GM12878 (cell line): ENCODE measurements at regions not wholly inside any gene's neighbourhood (a gene's known extent, or its start where the extent isn't known, plus 50 kb on each side); places are given as distances from the start of the nearest gene placed in this dataset.

Experiments
- ATAC-seq: fragments of 200-7000 bp; cut with Tn5 transposase; 3 replicates; pipeline ENCODE4 v1.9.1; 2020; ENCODE audit warnings: mild to moderate bottlenecking, moderate library complexity
- BruUV-seq: library from RNA; stranded (reverse); fragments of 400-500 nt; replicated peaks from 2 replicates; lab custom pipeline; 2021; lab: Mats Ljungman, UMichigan
- CTCF ChIA-PET: fragments of 300-600 bp; sonication (Branson Sonifier 250); formaldehyde crosslinking; extraction: SDS; loops from one replicate; lab custom pipeline; 2021; ENCODE audit warnings: inconsistent platforms; lab: Yijun Ruan, JAX
- POLR2A ChIA-PET: fragments of 350-600 bp; formaldehyde crosslinking; extraction: SDS; loops from one replicate; lab custom pipeline; 2021; ENCODE audit warnings: inconsistent platforms; lab: Charles Lee
- RAD21 ChIA-PET: fragments of 300-600 bp; sonication (Branson Sonifier 250); formaldehyde crosslinking; loops from one replicate; lab custom pipeline; 2023; ENCODE audit warnings: antibody characterized with exemption; ENCODE audit not compliant: unreplicated experiment; lab: Charles Lee
- SMC1A ChIA-PET: fragments of 300-600 bp; sonication (Branson Sonifier 250); formaldehyde crosslinking; loops from one replicate; lab custom pipeline; 2023; ENCODE audit not compliant: unreplicated experiment, uncharacterized antibody; lab: Charles Lee
- DNase-seq: peaks from one replicate; pipeline ENCODE4 v3.0.0-alpha.2; 2011; ENCODE audit warnings: low read depth, low spot score
- FAIRE-seq: peaks from 3 replicates; lab custom pipeline; 2011; peaks lifted over from hg19 to GRCh38; lab: Jason Lieb, UNC
- H2AFZ ChIP-seq: 2 replicates; pipeline ENCODE4 v1.6.0; 2011; ENCODE audit warnings: low read depth, low read length, control low read depth; ENCODE audit not compliant: control insufficient read depth
- H3K27ac ChIP-seq: 2 replicates; pipeline ENCODE4 v1.5.1; 2011; ENCODE audit warnings: control low read depth; ENCODE audit not compliant: control insufficient read depth, insufficient read depth
- H3K27me3 ChIP-seq, 2 experiments: replicated peaks in 1 of 2; 2 replicates each; pipeline versions ENCODE4 v1.6.0 to v1.6.1; 2011; ENCODE audit warnings: low read length in 1 of 2; ENCODE audit not compliant: control insufficient read depth in 2 of 2, insufficient read depth in 2 of 2
- H3K36me3 ChIP-seq, 2 experiments: 2 replicates each; pipeline ENCODE4 v1.5.1; 2011; ENCODE audit warnings: low read length in 1 of 2; ENCODE audit not compliant: control insufficient read depth in 2 of 2, insufficient read depth in 2 of 2
- H3K4me1 ChIP-seq: 2 replicates; pipeline ENCODE4 v1.6.1; 2011; ENCODE audit warnings: mild to moderate bottlenecking, low read length, moderate library complexity, mixed read lengths; ENCODE audit not compliant: control insufficient read depth, insufficient read depth
- H3K4me2 ChIP-seq: 2 replicates; pipeline ENCODE4 v1.6.0; 2011; ENCODE audit warnings: control low read depth; ENCODE audit not compliant: control insufficient read depth, insufficient read depth
- H3K4me3 ChIP-seq: fragments of 200-600 bp; sonication (generic); 2 replicates; pipeline ENCODE4 v1.5.1; 2016
- H3K79me2 ChIP-seq: 2 replicates; pipeline ENCODE4 v1.6.0; 2011; ENCODE audit warnings: low read length; ENCODE audit not compliant: control insufficient read depth, insufficient read depth
- H3K9ac ChIP-seq: 2 replicates; pipeline ENCODE4 v1.8.0; 2011; ENCODE audit warnings: low read length, control low read depth, mixed read lengths; ENCODE audit not compliant: control insufficient read depth, insufficient read depth
- H3K9me3 ChIP-seq: replicated peaks from 3 replicates; pipeline ENCODE4 v1.5.1; 2011; ENCODE audit warnings: mild to moderate bottlenecking, low read length; ENCODE audit not compliant: control insufficient read depth, insufficient read depth
- H4K20me1 ChIP-seq: 2 replicates; pipeline ENCODE4 v1.6.0; 2011; ENCODE audit not compliant: control insufficient read depth, insufficient read depth
- BHLHE40 ChIP-seq, 2 experiments: fragments of 450-650 bp in 1 of 2; IDR thresholded peaks; 2 replicates each; pipeline ENCODE4 v1.6.1; 2011 to 2017; ENCODE audit warnings: low read depth in 2 of 2, borderline replicate concordance in 1 of 2, improper control_type of control experiment in 1 of 2, low read length in 1 of 2, mild to moderate bottlenecking in 1 of 2
- CHD1 ChIP-seq: IDR thresholded peaks from 2 replicates; pipeline ENCODE4 v1.6.1; 2012; ENCODE audit warnings: low read depth, low read length, improper control_type of control experiment
- IKZF1 ChIP-seq: fragments of 450-650 bp; conservative IDR thresholded peaks from 2 replicates; pipeline ENCODE4 v1.6.1; 2017; ENCODE audit warnings: antibody characterized with exemption, mild to moderate bottlenecking
- JUNB ChIP-seq: IDR thresholded peaks from 2 replicates; pipeline ENCODE4 v1.6.1; 2016; ENCODE audit warnings: antibody characterized with exemption, mild to moderate bottlenecking
- MEF2A ChIP-seq: IDR thresholded peaks from 2 replicates; pipeline ENCODE4 v1.6.1; 2011; ENCODE audit warnings: low read depth, mild to moderate bottlenecking, low read length, moderate library complexity; ENCODE audit not compliant: insufficient read depth
- NR2F1 ChIP-seq: fragments of 450-650 bp; conservative IDR thresholded peaks from 2 replicates; pipeline ENCODE4 v1.6.1; 2017; ENCODE audit warnings: mild to moderate bottlenecking
- PAX5 ChIP-seq: IDR thresholded peaks from 2 replicates; pipeline ENCODE4 v1.6.1; 2011; ENCODE audit warnings: low read depth, low read length, borderline replicate concordance
- POU2F2 ChIP-seq: IDR thresholded peaks from 3 replicates; pipeline ENCODE4 v1.6.1; 2011; ENCODE audit warnings: low read depth, mild to moderate bottlenecking, low read length, borderline replicate concordance
- RAD21 ChIP-seq: IDR thresholded peaks from 2 replicates; pipeline ENCODE4 v1.6.1; 2011; ENCODE audit warnings: mild to moderate bottlenecking, low read depth, low read length, moderate library complexity; ENCODE audit not compliant: insufficient read depth
- SRF ChIP-seq, 2 experiments: IDR thresholded peaks; 2 replicates each; pipeline ENCODE4 v1.6.1; 2011; ENCODE audit warnings: low read depth in 2 of 2, low read length in 2 of 2, mild to moderate bottlenecking in 1 of 2, moderate library complexity in 1 of 2
- STAT1 ChIP-seq: fragments of 450-650 bp; conservative IDR thresholded peaks from 2 replicates; pipeline ENCODE4 v1.6.1; 2014; ENCODE audit warnings: antibody characterized with exemption, mild to moderate bottlenecking
- ZBED1 ChIP-seq: IDR thresholded peaks from 2 replicates; pipeline ENCODE4 v1.6.1; 2016; ENCODE audit warnings: borderline replicate concordance
- WGBS: methylation state at CpG from one replicate; pipeline ENCODE4 v1.1.6; 2016; ENCODE audit warnings: low lambda C conversion rate; ENCODE audit not compliant: insufficient replicate concordance, insufficient coverage; ENCODE audit errors: missing lambda C conversion rate; 5-methylcytosine and 5-hydroxymethylcytosine counted together
- in situ Hi-C: fragments of 300-500 bp; cut with MboI; formaldehyde crosslinking; loops from 9 replicates; pipeline ENCODE4 v1.14.3; 2018; ENCODE audit warnings: mixed read lengths
- intact Hi-C: fragments of 100-400 bp; cut with micrococcal nuclease; formaldehyde crosslinking; loops from one replicate; pipeline ENCODE4 v1.14.2; 2022; ENCODE audit not compliant: unreplicated experiment
- TF ChIP-seq, protein P1 (sequence below): fragments of 450-650 bp; IDR thresholded peaks from 2 replicates; pipeline ENCODE4 v1.6.1; 2017; ENCODE audit warnings: mild to moderate bottlenecking, moderate library complexity
- TF ChIP-seq, protein P2 (sequence below): fragments of 450-650 bp; formaldehyde crosslinking; IDR thresholded peaks from 2 replicates; pipeline ENCODE4 v1.5.0; 2022; ENCODE audit warnings: mild to moderate bottlenecking, missing genetic modification characterization

DNA sequence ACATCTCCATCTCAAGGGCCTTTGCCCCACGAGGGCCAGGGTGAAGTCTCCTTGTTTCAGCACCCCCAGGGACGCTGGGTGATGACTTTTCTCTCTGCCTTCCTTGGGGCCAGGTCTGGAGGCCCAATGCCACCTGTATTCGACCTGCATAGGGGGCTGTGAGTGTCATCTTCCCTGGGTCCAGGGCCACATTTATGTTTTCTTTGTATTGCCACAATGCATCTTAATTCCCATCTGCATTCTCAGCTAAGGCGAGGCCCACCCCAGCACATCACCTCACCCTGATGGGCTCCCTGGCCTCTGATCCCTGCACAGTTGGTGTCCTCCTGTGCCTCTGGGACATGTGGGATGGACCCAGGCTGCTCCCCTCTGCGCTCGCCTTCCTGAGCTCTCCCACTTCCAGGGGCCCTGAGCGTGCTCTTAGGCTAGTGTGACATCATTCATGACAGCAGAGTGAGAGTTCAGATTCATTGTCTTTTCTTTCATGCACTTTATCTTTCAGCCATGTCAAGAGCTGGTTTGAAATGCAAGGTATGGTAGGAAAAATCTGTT, 122.0 kb upstream of the COPS8 start:
- SMC1A ChIA-PET: no interaction called here
- no peak for FAIRE-seq

More for the DNA sequence above, 122.0 kb upstream of the COPS8 start:
- ChIA-PET RAD21 (no interaction called here), CTCF (interaction anchor here (1.0 kb wide), 1 partner anchor 14 kb away, joined by 3 read pairs; no protein-coding TSS in a partner anchor), POLR2A (no interaction called here)
- Histone ChIP-seq H3K9me3 (no peaks in the 10 kb centered on the region), H3K36me3 (no peaks in the 10 kb centered on the region), H3K4me2 (no peak overlapping the region), H3K79me2 (no peaks in the 10 kb centered on the region), H3K9ac (no peak overlapping the region), H3K4me3 (no peak overlapping the region), H3K27me3 (peaks cover 0 to 4% of the 10 kb centered on the region in 2 experiments; a peak in 1 of 4 replicates), H3K4me1 (no peaks in the 10 kb centered on the region), H3K27ac (no peak overlapping the region), H4K20me1 (no peaks in the 10 kb centered on the region), H2AFZ (no peak overlapping the region)
- in situ Hi-C loops: no loop called here
- no TSS peak for BruUV-seq
- ATAC-seq: no peak
- no peak for DNase-seq
- intact Hi-C loops: no loop called here
- WGBS: 9% methylated on average over 7 of the region's 7 CpGs
- TF ChIP-seq POU2F2: no peak
- TF ChIP-seq STAT1: no peak
- TF ChIP-seq, protein P1, sequence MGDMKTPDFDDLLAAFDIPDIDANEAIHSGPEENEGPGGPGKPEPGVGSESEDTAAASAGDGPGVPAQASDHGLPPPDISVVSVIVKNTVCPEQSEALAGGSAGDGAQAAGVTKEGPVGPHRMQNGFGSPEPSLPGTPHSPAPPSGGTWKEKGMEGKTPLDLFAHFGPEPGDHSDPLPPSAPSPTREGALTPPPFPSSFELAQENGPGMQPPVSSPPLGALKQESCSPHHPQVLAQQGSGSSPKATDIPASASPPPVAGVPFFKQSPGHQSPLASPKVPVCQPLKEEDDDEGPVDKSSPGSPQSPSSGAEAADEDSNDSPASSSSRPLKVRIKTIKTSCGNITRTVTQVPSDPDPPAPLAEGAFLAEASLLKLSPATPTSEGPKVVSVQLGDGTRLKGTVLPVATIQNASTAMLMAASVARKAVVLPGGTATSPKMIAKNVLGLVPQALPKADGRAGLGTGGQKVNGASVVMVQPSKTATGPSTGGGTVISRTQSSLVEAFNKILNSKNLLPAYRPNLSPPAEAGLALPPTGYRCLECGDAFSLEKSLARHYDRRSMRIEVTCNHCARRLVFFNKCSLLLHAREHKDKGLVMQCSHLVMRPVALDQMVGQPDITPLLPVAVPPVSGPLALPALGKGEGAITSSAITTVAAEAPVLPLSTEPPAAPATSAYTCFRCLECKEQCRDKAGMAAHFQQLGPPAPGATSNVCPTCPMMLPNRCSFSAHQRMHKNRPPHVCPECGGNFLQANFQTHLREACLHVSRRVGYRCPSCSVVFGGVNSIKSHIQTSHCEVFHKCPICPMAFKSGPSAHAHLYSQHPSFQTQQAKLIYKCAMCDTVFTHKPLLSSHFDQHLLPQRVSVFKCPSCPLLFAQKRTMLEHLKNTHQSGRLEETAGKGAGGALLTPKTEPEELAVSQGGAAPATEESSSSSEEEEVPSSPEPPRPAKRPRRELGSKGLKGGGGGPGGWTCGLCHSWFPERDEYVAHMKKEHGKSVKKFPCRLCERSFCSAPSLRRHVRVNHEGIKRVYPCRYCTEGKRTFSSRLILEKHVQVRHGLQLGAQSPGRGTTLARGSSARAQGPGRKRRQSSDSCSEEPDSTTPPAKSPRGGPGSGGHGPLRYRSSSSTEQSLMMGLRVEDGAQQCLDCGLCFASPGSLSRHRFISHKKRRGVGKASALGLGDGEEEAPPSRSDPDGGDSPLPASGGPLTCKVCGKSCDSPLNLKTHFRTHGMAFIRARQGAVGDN: no peak
- no peak for TF ChIP-seq IKZF1
- no peak for TF ChIP-seq SRF (IDR thresholded peaks at IDR 0.05; ENCODE audit: low read depth in 2 of 2, low read length in 2 of 2)
- no peak for TF ChIP-seq PAX5
- TF ChIP-seq, protein P2, sequence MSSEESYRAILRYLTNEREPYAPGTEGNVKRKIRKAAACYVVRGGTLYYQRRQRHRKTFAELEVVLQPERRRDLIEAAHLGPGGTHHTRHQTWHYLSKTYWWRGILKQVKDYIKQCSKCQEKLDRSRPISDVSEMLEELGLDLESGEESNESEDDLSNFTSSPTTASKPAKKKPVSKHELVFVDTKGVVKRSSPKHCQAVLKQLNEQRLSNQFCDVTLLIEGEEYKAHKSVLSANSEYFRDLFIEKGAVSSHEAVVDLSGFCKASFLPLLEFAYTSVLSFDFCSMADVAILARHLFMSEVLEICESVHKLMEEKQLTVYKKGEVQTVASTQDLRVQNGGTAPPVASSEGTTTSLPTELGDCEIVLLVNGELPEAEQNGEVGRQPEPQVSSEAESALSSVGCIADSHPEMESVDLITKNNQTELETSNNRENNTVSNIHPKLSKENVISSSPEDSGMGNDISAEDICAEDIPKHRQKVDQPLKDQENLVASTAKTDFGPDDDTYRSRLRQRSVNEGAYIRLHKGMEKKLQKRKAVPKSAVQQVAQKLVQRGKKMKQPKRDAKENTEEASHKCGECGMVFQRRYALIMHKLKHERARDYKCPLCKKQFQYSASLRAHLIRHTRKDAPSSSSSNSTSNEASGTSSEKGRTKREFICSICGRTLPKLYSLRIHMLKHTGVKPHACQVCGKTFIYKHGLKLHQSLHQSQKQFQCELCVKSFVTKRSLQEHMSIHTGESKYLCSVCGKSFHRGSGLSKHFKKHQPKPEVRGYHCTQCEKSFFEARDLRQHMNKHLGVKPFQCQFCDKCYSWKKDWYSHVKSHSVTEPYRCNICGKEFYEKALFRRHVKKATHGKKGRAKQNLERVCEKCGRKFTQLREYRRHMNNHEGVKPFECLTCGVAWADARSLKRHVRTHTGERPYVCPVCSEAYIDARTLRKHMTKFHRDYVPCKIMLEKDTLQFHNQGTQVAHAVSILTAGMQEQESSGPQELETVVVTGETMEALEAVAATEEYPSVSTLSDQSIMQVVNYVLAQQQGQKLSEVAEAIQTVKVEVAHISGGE: no peak
- TF ChIP-seq JUNB: no peak
- TF ChIP-seq ZBED1: no peak
- no peak for TF ChIP-seq CHD1
- TF ChIP-seq BHLHE40 (IDR thresholded peaks at IDR 0.05; ENCODE audit: borderline replicate concordance in 1 of 2, low read depth in 2 of 2, low read length in 1 of 2): no peak
- TF ChIP-seq MEF2A: no peak
- TF ChIP-seq RAD21: no peak
- TF ChIP-seq NR2F1: no peak
